ENCODE measurements at regions not wholly inside any gene's neighbourhood (a gene's known extent, or its start where the extent isn't known, plus 50 kb on each side); places are given as distances from the start of the nearest gene placed in this dataset.

GRCh38 chr3:72327008-72327407 lies 521.2 kb downstream of the SHQ1 start:
- TF ChIP-seq CTCF (IDR thresholded peaks at IDR 0.05) = no peak
- no peak for TF ChIP-seq POLR2A (IDR thresholded peaks at IDR 0.05)

Data from testis (tissue), 2 donors.